G401 (cell line): ENCODE measurements at regions not wholly inside any gene's neighbourhood (a gene's known extent, or its start where the extent isn't known, plus 50 kb on each side); places are given as distances from the start of the nearest gene placed in this dataset.
"Not testable (repeated sequence)": the region's sequence is repeated elsewhere in the genome, so short reads cannot be mapped to it uniquely, and the experiment has no call there.

Experiments
- DNase-seq: peaks from one replicate; pipeline ENCODE4 v3.0.0-alpha.2; 2015; ENCODE audit warnings: low spot score
- in situ Hi-C: cut with HindIII; loops from 2 replicates; pipeline ENCODE4 v1.10.0; 2016; ENCODE audit warnings: low sequenced_read_pairs, mixed read lengths

- DNase-seq: no peak
- in situ Hi-C loops: no loop called here
These were observed 206.4 kb upstream of the CDKN2B start for GRCh38 chr9:22215521-22215920.

GRCh38 chr9:22216730-22217172 lies 207.6 kb upstream of the CDKN2B start:
- DNase-seq: no peak
- in situ Hi-C loops: no loop called here

- in situ Hi-C loops: no loop called here
- DNase-seq: no peak
These were observed 208.1 kb upstream of the CDKN2B start for GRCh38 chr9:22217254-22217653.

GRCh38 chr9:22225856-22226255 lies 216.8 kb upstream of the CDKN2B start:
- DNase-seq, in situ Hi-C loops: not testable (repeated sequence)

GRCh38 chr9:22227986-22228385 lies 218.6 kb upstream of the DMRTA1 start:
- no peak for DNase-seq
- in situ Hi-C loops: no loop called here

DNA sequence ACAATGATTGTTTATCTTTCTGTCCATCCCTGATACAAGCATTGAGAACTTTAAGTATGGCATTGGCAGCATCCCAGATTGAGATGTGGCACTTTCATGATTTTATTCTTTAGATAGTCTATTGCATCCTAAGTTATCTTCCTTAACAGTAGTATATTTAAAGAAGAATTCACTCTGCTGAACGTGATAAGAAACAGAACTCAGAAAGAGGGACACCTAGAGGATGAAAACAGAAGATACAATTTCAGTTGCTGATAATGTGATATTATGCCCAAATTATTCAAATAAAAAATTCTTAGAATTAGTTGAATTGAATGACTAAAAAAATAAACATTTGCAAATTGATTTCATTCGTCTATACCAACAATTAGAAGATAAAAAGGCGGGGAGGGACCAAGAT lies 218.1 kb upstream of the DMRTA1 start:
- in situ Hi-C loops: no loop called here
- no peak for DNase-seq

GRCh38 chr9:22229069-22229468 lies 217.6 kb upstream of the DMRTA1 start:
- in situ Hi-C loops: no loop called here
- DNase-seq: no peak

- in situ Hi-C loops, DNase-seq: not testable (repeated sequence)
These were observed 215.3 kb upstream of the DMRTA1 start for GRCh38 chr9:22231309-22231708.

DNA sequence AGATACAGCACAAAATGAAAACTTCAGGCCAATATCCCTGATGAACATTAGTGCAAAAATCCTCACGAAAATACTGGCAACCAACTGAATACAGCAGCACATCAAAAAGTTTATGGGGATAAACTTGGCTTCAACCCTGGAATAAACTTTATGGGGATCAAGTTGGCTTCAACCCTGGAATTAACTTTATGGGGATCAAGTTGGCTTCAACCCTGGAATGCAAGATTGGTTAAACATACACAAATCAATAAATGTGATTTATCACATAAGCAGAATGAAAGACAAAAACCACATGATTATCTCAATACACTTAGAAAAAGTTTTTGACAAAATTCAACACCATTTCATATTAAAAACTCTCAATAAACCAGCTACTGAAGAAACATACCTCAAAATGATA lies 213.7 kb upstream of the DMRTA1 start:
- in situ Hi-C loops: no loop called here
- no peak for DNase-seq

- no peak for DNase-seq
- in situ Hi-C loops: no loop called here
These were observed 208.9 kb upstream of the DMRTA1 start for GRCh38 chr9:22237497-22238363.

GRCh38 chr9:22238809-22239684 lies 207.6 kb upstream of the DMRTA1 start:
- in situ Hi-C loops: no loop called here
- DNase-seq: peak; percentile 7

GRCh38 chr9:22240619-22241018 lies 206.0 kb upstream of the DMRTA1 start:
- in situ Hi-C loops: no loop called here
- DNase-seq: no peak

GRCh38 chr9:22241024-22241423 lies 205.6 kb upstream of the DMRTA1 start:
- in situ Hi-C loops: no loop called here
- no peak for DNase-seq

GRCh38 chr9:22241611-22242010 lies 205.0 kb upstream of the DMRTA1 start:
- in situ Hi-C loops: no loop called here

GRCh38 chr9:22244139-22245011 lies 202.2 kb upstream of the DMRTA1 start:
- in situ Hi-C loops: no loop called here
- DNase-seq: peak; percentile 17

More at GRCh38 chr9:22241611-22242010, 205.0 kb upstream of the DMRTA1 start:
- no peak for DNase-seq

GRCh38 chr9:22255337-22255736 lies 191.3 kb upstream of the DMRTA1 start:
- in situ Hi-C loops: no loop called here
- DNase-seq: no peak

- in situ Hi-C loops: no loop called here
- DNase-seq: no peak
These were observed 190.2 kb upstream of the DMRTA1 start for GRCh38 chr9:22256381-22256780.

- in situ Hi-C loops: no loop called here
- no peak for DNase-seq
These were observed 189.4 kb upstream of the DMRTA1 start for GRCh38 chr9:22257026-22257816.
